WTC11 (cell line): ENCODE measurements at regions not wholly inside any gene's neighbourhood (a gene's known extent, or its start where the extent isn't known, plus 50 kb on each side); places are given as distances from the start of the nearest gene placed in this dataset.

ENCODE experiments used
- ATAC-seq: fragments of 200-7000 bp; cut with Tn5 transposase; 2 replicates; pipeline ENCODE4 v1.10.0; 2021; ENCODE audit warnings: mild to moderate bottlenecking, moderate library complexity
- CTCF ChIA-PET: fragments of 300-600 bp; sonication (Branson Sonifier 250); formaldehyde crosslinking; loops from one replicate; lab custom pipeline; 2021; ENCODE audit warnings: antibody characterized with exemption; lab: Charles Lee
- POLR2A ChIA-PET: fragments of 350-600 bp; sonication (Branson Sonifier 250); formaldehyde crosslinking; loops from one replicate; lab custom pipeline; 2021; ENCODE audit warnings: antibody characterized with exemption; lab: Charles Lee
- DNase-seq: peaks from one replicate; pipeline ENCODE4 v3.0.0; 2021; ENCODE audit warnings: low spot score
- H3K27ac Mint-ChIP-seq: 2 replicates; pipeline ENCODE4 v1.8.0; 2021; ENCODE audit warnings: mixed read lengths
- H3K27me3 Mint-ChIP-seq: 2 replicates; pipeline ENCODE4 v1.8.0; 2021; ENCODE audit warnings: low read depth, mild to moderate bottlenecking, moderate library complexity, mixed read lengths
- H3K36me3 Mint-ChIP-seq: 2 replicates; pipeline ENCODE4 v1.8.0; 2021; ENCODE audit warnings: mixed read lengths
- H3K4me1 Mint-ChIP-seq: 2 replicates; pipeline ENCODE4 v1.8.0; 2022; ENCODE audit warnings: mixed read lengths
- H3K4me3 Mint-ChIP-seq: 2 replicates; pipeline ENCODE4 v1.8.0; 2021; ENCODE audit warnings: mild to moderate bottlenecking, moderate library complexity, mixed read lengths
- H3K9me3 Mint-ChIP-seq: 2 replicates; pipeline ENCODE4 v1.8.0; 2021; ENCODE audit warnings: mixed read lengths
- ATF6 ChIP-seq: sonication (generic); formaldehyde crosslinking; IDR thresholded peaks from 2 replicates; pipeline ENCODE4 v1.8.1; 2023; ENCODE audit warnings: mild to moderate bottlenecking, missing genetic modification reagents
- GRHL2 ChIP-seq: fragments of 250-450 bp; sonication (Bioruptor Pico); IDR thresholded peaks from 2 replicates; pipeline ENCODE4 v1.8.0; 2022; ENCODE audit warnings: mild to moderate bottlenecking, moderate library complexity; ENCODE audit not compliant: insufficient replicate concordance, severe bottlenecking
- HMGXB4 ChIP-seq: sonication (generic); formaldehyde crosslinking; IDR thresholded peaks from 2 replicates; pipeline ENCODE4 v1.8.1; 2023; ENCODE audit warnings: mild to moderate bottlenecking, moderate library complexity, missing genetic modification reagents
- JUN ChIP-seq: sonication (generic); formaldehyde crosslinking; IDR thresholded peaks from 2 replicates; pipeline ENCODE4 v1.8.0; 2023; ENCODE audit warnings: mild to moderate bottlenecking, missing genetic modification reagents
- MAX ChIP-seq: sonication (generic); formaldehyde crosslinking; IDR thresholded peaks from 2 replicates; pipeline ENCODE4 v1.8.0; 2022; ENCODE audit warnings: mild to moderate bottlenecking, missing genetic modification reagents
- NR3C1 ChIP-seq: sonication (generic); formaldehyde crosslinking; conservative IDR thresholded peaks from 2 replicates; pipeline ENCODE4 v1.8.1; 2023; ENCODE audit warnings: low read depth, mild to moderate bottlenecking, missing genetic modification reagents
- PREB ChIP-seq: sonication (generic); formaldehyde crosslinking; IDR thresholded peaks from 2 replicates; pipeline ENCODE4 v1.8.1; 2022; ENCODE audit warnings: mild to moderate bottlenecking, missing genetic modification reagents, moderate library complexity, borderline replicate concordance
- SMAD3 ChIP-seq: sonication (generic); formaldehyde crosslinking; IDR thresholded peaks from 2 replicates; pipeline ENCODE4 v1.8.0; 2022; ENCODE audit warnings: missing genetic modification reagents, mild to moderate bottlenecking, borderline replicate concordance
- TEAD1 ChIP-seq: sonication (generic); formaldehyde crosslinking; IDR thresholded peaks from 2 replicates; pipeline ENCODE4 v1.8.0; 2022; ENCODE audit warnings: mild to moderate bottlenecking, missing genetic modification reagents
- TEAD4 ChIP-seq: sonication (generic); formaldehyde crosslinking; IDR thresholded peaks from 2 replicates; pipeline ENCODE4 v1.8.0; 2022; ENCODE audit warnings: mild to moderate bottlenecking, missing genetic modification reagents
- ZNF263 ChIP-seq: sonication (generic); formaldehyde crosslinking; IDR thresholded peaks from 2 replicates; pipeline ENCODE4 v1.8.1; 2022; ENCODE audit warnings: low read depth, mild to moderate bottlenecking, moderate library complexity, missing genetic modification reagents
- ZNF512 ChIP-seq: sonication (generic); formaldehyde crosslinking; IDR thresholded peaks from 2 replicates; pipeline ENCODE4 v1.8.1; 2022; ENCODE audit warnings: missing genetic modification reagents, borderline replicate concordance
- TF ChIP-seq, protein P1 (sequence below): sonication (generic); formaldehyde crosslinking; IDR thresholded peaks from 2 replicates; pipeline ENCODE4 v1.8.0; 2022; ENCODE audit warnings: mild to moderate bottlenecking, missing genetic modification reagents
- TF ChIP-seq, protein P2 (sequence below): sonication (generic); formaldehyde crosslinking; conservative IDR thresholded peaks from 2 replicates; pipeline ENCODE4 v1.8.1; 2022; ENCODE audit warnings: mild to moderate bottlenecking, missing genetic modification reagents
- TF ChIP-seq, protein P3 (sequence below): fragments of 250-450 bp; sonication (Bioruptor Pico); conservative IDR thresholded peaks from 2 replicates; pipeline ENCODE4 v1.9.0; 2021; ENCODE audit warnings: mild to moderate bottlenecking

GRCh38 chr1:105544475-105544874, 1512.0 kb upstream of the PRMT6 start (continued):
- no peak for TF ChIP-seq TEAD1

- no peaks in the 10 kb centered on the region for H3K36me3 Mint-ChIP-seq
- no peak for TF ChIP-seq ZNF263 (CRISPR knock-in tag)
- TF ChIP-seq TEAD4 (CRISPR knock-in tag): no peak
- TF ChIP-seq SMAD3 (CRISPR knock-in tag): no peak
- no peak for TF ChIP-seq ATF6 (CRISPR knock-in tag)
- no peak for TF ChIP-seq MAX (CRISPR knock-in tag)
- TF ChIP-seq, protein P1, sequence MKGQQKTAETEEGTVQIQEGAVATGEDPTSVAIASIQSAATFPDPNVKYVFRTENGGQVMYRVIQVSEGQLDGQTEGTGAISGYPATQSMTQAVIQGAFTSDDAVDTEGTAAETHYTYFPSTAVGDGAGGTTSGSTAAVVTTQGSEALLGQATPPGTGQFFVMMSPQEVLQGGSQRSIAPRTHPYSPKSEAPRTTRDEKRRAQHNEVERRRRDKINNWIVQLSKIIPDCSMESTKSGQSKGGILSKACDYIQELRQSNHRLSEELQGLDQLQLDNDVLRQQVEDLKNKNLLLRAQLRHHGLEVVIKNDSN: no peak
- TF ChIP-seq, protein P2, sequence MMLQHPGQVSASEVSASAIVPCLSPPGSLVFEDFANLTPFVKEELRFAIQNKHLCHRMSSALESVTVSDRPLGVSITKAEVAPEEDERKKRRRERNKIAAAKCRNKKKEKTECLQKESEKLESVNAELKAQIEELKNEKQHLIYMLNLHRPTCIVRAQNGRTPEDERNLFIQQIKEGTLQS (CRISPR knock-in tag): no peak
- no peak overlapping the region for H3K27ac Mint-ChIP-seq
- POLR2A ChIA-PET: no interaction called here
- H3K27me3 Mint-ChIP-seq: no peaks in the 10 kb centered on the region
- no peak overlapping the region for H3K4me3 Mint-ChIP-seq
- peaks cover 3% of the 10 kb centered on the region; the same call in 1 of the 2 replicates for H3K9me3 Mint-ChIP-seq
- CTCF ChIA-PET: no interaction called here
- H3K4me1 Mint-ChIP-seq: no peaks in the 10 kb centered on the region
- ATAC-seq (no peak), DNase-seq (no peak)
Observed at GRCh38 chr1:105556266-105556665, 1500.2 kb upstream of the PRMT6 start.

- no peak for DNase-seq
- H3K27ac Mint-ChIP-seq: no peak overlapping the region
- no peaks in the 10 kb centered on the region for H3K36me3 Mint-ChIP-seq
- H3K4me3 Mint-ChIP-seq: no peak overlapping the region
- no peak for ATAC-seq
- H3K27me3 Mint-ChIP-seq: no peaks in the 10 kb centered on the region
- ChIA-PET CTCF (no interaction called here), POLR2A (no interaction called here)
- H3K9me3 Mint-ChIP-seq: peaks cover 6% of the 10 kb centered on the region; the same call in 1 of the 2 replicates
- H3K4me1 Mint-ChIP-seq: no peaks in the 10 kb centered on the region
- TF ChIP-seq NR3C1 (CRISPR knock-in tag) (no peak), HMGXB4 (no peak), ZNF512 (CRISPR knock-in tag) (no peak), GRHL2 (CRISPR knock-in tag) (no peak), PREB (CRISPR knock-in tag) (no peak), JUN (CRISPR knock-in tag) (no peak)
- TF ChIP-seq, protein P3, sequence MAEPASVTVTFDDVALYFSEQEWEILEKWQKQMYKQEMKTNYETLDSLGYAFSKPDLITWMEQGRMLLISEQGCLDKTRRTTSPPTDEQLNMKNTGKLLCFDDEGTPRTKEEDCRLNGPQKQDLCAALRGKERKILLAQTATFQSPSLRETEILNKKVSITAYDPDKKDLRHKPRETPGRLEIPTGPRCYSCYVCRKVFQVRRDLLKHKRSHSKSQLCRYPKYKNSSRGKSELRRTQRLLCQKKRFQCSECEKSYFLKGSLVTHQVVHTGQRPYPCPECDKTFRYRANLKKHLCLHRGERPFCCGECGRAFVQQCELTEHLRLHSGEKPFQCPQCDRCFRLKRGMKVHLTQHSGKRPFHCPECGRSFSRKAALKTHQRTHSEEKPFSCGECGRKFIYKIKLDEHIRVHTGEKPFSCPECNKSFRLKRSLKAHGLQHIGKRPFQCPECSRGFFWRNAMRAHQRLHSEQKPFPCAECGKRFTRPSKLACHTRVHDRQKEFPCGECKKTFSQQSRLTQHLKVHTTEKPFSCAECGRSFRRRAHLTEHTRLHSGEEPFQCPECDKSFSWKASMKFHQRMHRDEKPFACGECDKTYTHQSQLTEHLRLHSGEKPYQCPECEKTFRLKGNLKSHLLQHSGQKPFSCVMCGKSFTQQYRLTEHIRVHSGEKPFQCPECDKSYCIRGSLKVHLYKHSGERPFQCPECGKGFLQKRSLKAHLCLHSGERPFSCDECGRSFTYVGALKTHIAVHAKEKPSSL (CRISPR knock-in tag): no peak
Observed at GRCh38 chr1:105558023-105558422, 1498.5 kb upstream of the PRMT6 start.
